CD4-positive, alpha-beta T cell (primary cell): ENCODE measurements at regions not wholly inside any gene's neighbourhood (a gene's known extent, or its start where the extent isn't known, plus 50 kb on each side); places are given as distances from the start of the nearest gene placed in this dataset.

ENCODE experiments used
- ATAC-seq: fragments of 200-7000 bp; cut with Tn5 transposase; one replicate; pipeline ENCODE4 v1.10.0; 2022; ENCODE audit warnings: mild to moderate bottlenecking; ENCODE audit not compliant: poor library complexity
- CTCF ChIA-PET: fragments of 350-600 bp; sonication (Branson Sonifier 250); formaldehyde crosslinking; loops from one replicate; lab custom pipeline; 2021; ENCODE audit warnings: antibody characterized with exemption, inconsistent platforms; lab: Charles Lee
- POLR2A ChIA-PET: fragments of 350-600 bp; sonication (Branson Sonifier 250); formaldehyde crosslinking; loops from one replicate; lab custom pipeline; 2021; ENCODE audit warnings: antibody characterized with exemption, inconsistent platforms; lab: Charles Lee
- DNase-seq, 14 experiments: peaks; one replicate each; pipeline ENCODE4 v3.0.0-alpha.2; 2013 to 2020; ENCODE audit warnings: mixed read lengths in 2 of 14
- H3K27ac ChIP-seq, 2 donors: one replicate each; pipeline versions ENCODE4 v1.5.1 to v1.7.0; 2013; ENCODE audit warnings: low read length in 2 of 2, low read depth in 1 of 2, mild to moderate bottlenecking in 1 of 2
- H3K27me3 ChIP-seq, 2 experiments: 1 replicate in 1 of 2; 2 replicates in 1 of 2; pipeline versions ENCODE4 v1.6.1 to v1.7.0; 2013; ENCODE audit warnings: low read length in 2 of 2, control low read depth in 1 of 2, mild to moderate bottlenecking in 1 of 2, moderate library complexity in 1 of 2; ENCODE audit not compliant: insufficient read depth in 2 of 2, control insufficient read depth in 1 of 2
- H3K36me3 ChIP-seq: one replicate; pipeline ENCODE4 v1.6.1; 2013; ENCODE audit warnings: low read length, control low read depth; ENCODE audit not compliant: insufficient read depth
- H3K4me1 ChIP-seq: one replicate; pipeline ENCODE4 v1.6.1; 2013; ENCODE audit warnings: low read length, control low read depth; ENCODE audit not compliant: insufficient read depth
- H3K4me3 ChIP-seq: one replicate; pipeline ENCODE4 v1.5.1; 2013; ENCODE audit warnings: mild to moderate bottlenecking, low read length, moderate library complexity
- H3K9me3 ChIP-seq, 2 experiments: 1 replicate in 1 of 2; 2 replicates in 1 of 2; pipeline versions ENCODE4 v1.6.1 to v1.7.0; 2013; ENCODE audit warnings: low read length in 2 of 2, mild to moderate bottlenecking in 2 of 2, control low read depth in 1 of 2, moderate library complexity in 1 of 2; ENCODE audit not compliant: control insufficient read depth in 1 of 2, insufficient read depth in 1 of 2
- H3K27ac Mint-ChIP-seq: one replicate; pipeline ENCODE4 v1.8.0; 2020; ENCODE audit warnings: mixed read lengths
- H3K27me3 Mint-ChIP-seq: one replicate; pipeline ENCODE4 v1.8.0; 2021; ENCODE audit warnings: mixed read lengths
- H3K36me3 Mint-ChIP-seq: one replicate; pipeline ENCODE4 v1.8.0; 2021; ENCODE audit warnings: low read depth, mixed read lengths
- H3K4me1 Mint-ChIP-seq: one replicate; pipeline ENCODE4 v1.8.0; 2021; ENCODE audit warnings: low read depth, mixed read lengths
- H3K4me3 Mint-ChIP-seq: one replicate; pipeline ENCODE4 v1.8.0; 2020; ENCODE audit warnings: mild to moderate bottlenecking, mixed read lengths
- H3K9me3 Mint-ChIP-seq: one replicate; pipeline ENCODE4 v1.8.0; 2020; ENCODE audit warnings: mixed read lengths
- intact Hi-C, 2 experiments: fragments of 100-400 bp; cut with DNase I in 1 of 2; cut with micrococcal nuclease in 1 of 2; formaldehyde crosslinking; loops; one replicate each; pipeline versions ENCODE4 v1.15.1 to v1.9.0; 2023 to 2025; cut with DNase I, micrococcal nuclease
- TF ChIP-seq, protein P1 (sequence below): fragments of 200-600 bp; IDR thresholded peaks from one replicate; pipeline ENCODE4 v1.8.0; 2022; ENCODE audit warnings: antibody characterized with exemption, mild to moderate bottlenecking

DNA sequence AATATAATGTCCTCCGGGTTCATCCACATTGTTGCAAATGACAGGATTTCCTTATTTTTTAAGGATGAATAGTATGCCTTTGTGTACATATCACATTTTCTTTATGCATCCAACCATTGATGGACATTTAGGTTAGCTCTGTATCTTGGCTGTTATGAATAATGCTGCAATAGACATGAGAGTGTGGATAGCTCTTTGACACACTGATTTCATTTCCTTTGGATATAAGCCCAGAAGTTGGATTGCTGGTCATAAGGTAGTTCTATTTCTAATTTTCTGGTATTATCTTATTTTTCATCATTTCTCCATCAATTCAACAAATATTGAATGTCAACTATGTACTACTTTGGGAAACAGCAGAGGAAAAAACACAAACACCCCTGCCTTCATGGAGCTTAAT lies 423.3 kb downstream of the MTX2 start:
- Histone ChIP-seq H3K36me3 (no peaks in the 10 kb centered on the region), H3K27me3 (peaks cover 0 to 5% of the 10 kb centered on the region in 2 experiments), H3K4me3 (no peak overlapping the region), H3K9me3 (no peaks in the 10 kb centered on the region), H3K27ac (no peak overlapping the region), H3K4me1 (no peaks in the 10 kb centered on the region)
- ChIA-PET CTCF (no interaction called here), POLR2A (no interaction called here)
- Mint-ChIP-seq H3K36me3 (no peaks in the 10 kb centered on the region), H3K27me3 (peaks cover 42% of the 10 kb centered on the region), H3K27ac (no peak overlapping the region), H3K4me1 (no peaks in the 10 kb centered on the region), H3K9me3 (no peaks in the 10 kb centered on the region), H3K4me3 (no peak overlapping the region)
- intact Hi-C loops = no loop called here
- TF ChIP-seq, protein P1, sequence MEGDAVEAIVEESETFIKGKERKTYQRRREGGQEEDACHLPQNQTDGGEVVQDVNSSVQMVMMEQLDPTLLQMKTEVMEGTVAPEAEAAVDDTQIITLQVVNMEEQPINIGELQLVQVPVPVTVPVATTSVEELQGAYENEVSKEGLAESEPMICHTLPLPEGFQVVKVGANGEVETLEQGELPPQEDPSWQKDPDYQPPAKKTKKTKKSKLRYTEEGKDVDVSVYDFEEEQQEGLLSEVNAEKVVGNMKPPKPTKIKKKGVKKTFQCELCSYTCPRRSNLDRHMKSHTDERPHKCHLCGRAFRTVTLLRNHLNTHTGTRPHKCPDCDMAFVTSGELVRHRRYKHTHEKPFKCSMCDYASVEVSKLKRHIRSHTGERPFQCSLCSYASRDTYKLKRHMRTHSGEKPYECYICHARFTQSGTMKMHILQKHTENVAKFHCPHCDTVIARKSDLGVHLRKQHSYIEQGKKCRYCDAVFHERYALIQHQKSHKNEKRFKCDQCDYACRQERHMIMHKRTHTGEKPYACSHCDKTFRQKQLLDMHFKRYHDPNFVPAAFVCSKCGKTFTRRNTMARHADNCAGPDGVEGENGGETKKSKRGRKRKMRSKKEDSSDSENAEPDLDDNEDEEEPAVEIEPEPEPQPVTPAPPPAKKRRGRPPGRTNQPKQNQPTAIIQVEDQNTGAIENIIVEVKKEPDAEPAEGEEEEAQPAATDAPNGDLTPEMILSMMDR = no peak
- no peak for ATAC-seq
- no peak for DNase-seq

DNA sequence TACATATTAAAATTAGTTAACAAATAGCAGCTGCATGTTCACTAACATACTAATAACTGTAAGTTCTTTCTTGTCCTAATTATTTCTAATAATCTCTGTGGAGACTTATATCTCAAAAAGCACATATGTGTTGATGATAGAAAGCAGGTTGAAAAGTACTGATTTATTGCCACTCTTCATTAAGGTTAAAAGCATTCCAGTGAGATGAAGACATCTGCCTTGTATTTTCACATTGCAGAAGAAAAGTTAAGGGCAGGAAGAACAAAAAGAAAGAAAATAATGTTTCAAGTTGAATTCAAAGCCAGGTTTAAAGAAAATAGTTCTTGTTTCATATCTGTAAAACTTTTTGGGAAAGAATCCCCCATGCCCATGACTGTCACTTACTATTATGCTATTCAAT lies 429.9 kb downstream of the MTX2 start:
- no peak overlapping the region for H3K27ac Mint-ChIP-seq
- no peak for DNase-seq
- no peaks in the 10 kb centered on the region for H3K9me3 Mint-ChIP-seq
- Histone ChIP-seq H3K27me3 (peaks cover 5 to 19% of the 10 kb centered on the region in 2 experiments), H3K36me3 (no peaks in the 10 kb centered on the region), H3K4me3 (no peak overlapping the region), H3K27ac (no peak overlapping the region), H3K4me1 (no peaks in the 10 kb centered on the region), H3K9me3 (no peaks in the 10 kb centered on the region)
- ChIA-PET CTCF (no interaction called here), POLR2A (no interaction called here)
- no peak for ATAC-seq
- intact Hi-C loops = no loop called here
- H3K27me3 Mint-ChIP-seq = peaks cover 54% of the 10 kb centered on the region
- TF ChIP-seq, protein P1 = no peak
- no peak overlapping the region for H3K4me3 Mint-ChIP-seq
- H3K4me1 Mint-ChIP-seq = no peaks in the 10 kb centered on the region
- no peaks in the 10 kb centered on the region for H3K36me3 Mint-ChIP-seq

DNA sequence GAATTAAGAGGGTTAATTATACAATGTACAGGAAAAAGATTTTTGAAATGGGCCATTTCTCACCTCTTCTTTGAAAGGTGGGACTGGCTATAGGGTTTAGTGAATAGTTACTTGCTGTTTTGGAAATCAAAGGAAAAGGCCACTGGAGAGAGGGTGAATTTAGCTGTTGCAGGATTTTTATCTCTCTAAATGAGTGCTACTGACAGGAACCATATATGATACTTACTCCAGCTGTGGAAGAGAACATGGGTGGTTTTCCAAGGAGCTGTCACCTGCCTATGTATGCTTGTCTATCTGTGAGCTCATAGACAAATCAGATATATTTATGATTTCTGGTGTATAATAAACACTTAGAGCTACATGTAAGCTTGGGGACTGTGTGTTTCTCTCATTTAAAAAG lies 430.4 kb downstream of the MTX2 start:
- Mint-ChIP-seq H3K4me3 (no peak overlapping the region), H3K27ac (no peak overlapping the region), H3K9me3 (no peaks in the 10 kb centered on the region), H3K36me3 (no peaks in the 10 kb centered on the region), H3K4me1 (no peaks in the 10 kb centered on the region), H3K27me3 (peaks cover 55% of the 10 kb centered on the region)
- ATAC-seq = no peak
- H3K27ac ChIP-seq = no peak overlapping the region
- no peaks in the 10 kb centered on the region for H3K9me3 ChIP-seq
- H3K36me3 ChIP-seq = no peaks in the 10 kb centered on the region
- ChIA-PET POLR2A (no interaction called here), CTCF (no interaction called here)
- TF ChIP-seq, protein P1 = no peak
- H3K27me3 ChIP-seq = peaks cover 5 to 19% of the 10 kb centered on the region in 2 experiments
- H3K4me1 ChIP-seq = no peaks in the 10 kb centered on the region
- H3K4me3 ChIP-seq = no peak overlapping the region
- DNase-seq = no peak
- intact Hi-C loops = no loop called here
